GM21529 (cell line): ENCODE measurements at regions not wholly inside any gene's neighbourhood (a gene's known extent, or its start where the extent isn't known, plus 50 kb on each side); places are given as distances from the start of the nearest gene placed in this dataset.

ENCODE experiments used
- ATAC-seq: cut with Tn5 transposase; IDR thresholded peaks from one replicate; pipeline ENCODE4 v1.9.1; 2021; ENCODE audit not compliant: unreplicated experiment

- ATAC-seq, result no peak
Observed at GRCh38 chr6:166052837-166053236, 114.8 kb downstream of the TBXT start.

GRCh38 chr6:166050559-166050958 is 117.1 kb downstream of the TBXT start:
- ATAC-seq, result no peak

- no peak for ATAC-seq
Observed at GRCh38 chr6:166046982-166047381, 120.7 kb downstream of the TBXT start.

- no peak for ATAC-seq
Observed at GRCh38 chr6:166046226-166046625, 121.4 kb downstream of the TBXT start.

- no peak for ATAC-seq
Observed at GRCh38 chr6:166045860-166046200, 121.8 kb downstream of the TBXT start.

- no peak for ATAC-seq
Observed at GRCh38 chr6:166045173-166045859, 122.3 kb downstream of the TBXT start.

- no peak for ATAC-seq
Observed at GRCh38 chr6:166041277-166041676, 126.4 kb downstream of the TBXT start.

- no peak for ATAC-seq
Observed at GRCh38 chr6:166040292-166040691, 127.4 kb downstream of the TBXT start.

- ATAC-seq, result no peak
Observed at GRCh38 chr6:166036316-166037095, 131.1 kb downstream of the TBXT start.

- no peak for ATAC-seq
Observed at GRCh38 chr6:166032366-166033200, 135.1 kb downstream of the TBXT start.

GRCh38 chr6:166031275-166031674 is 136.4 kb downstream of the TBXT start:
- no peak for ATAC-seq

- ATAC-seq, result peak; percentile 63
Observed at GRCh38 chr6:166029506-166029905, 138.1 kb downstream of the TBXT start.

- ATAC-seq, result no peak
Observed at GRCh38 chr6:166027761-166028160, 139.9 kb downstream of the TBXT start.

GRCh38 chr6:166026586-166027126 is 141.0 kb downstream of the TBXT start:
- no peak for ATAC-seq

GRCh38 chr6:166025149-166025898 is 142.3 kb downstream of the TBXT start:
- no peak for ATAC-seq

GRCh38 chr6:166024252-166024651 is 143.4 kb downstream of the TBXT start:
- no peak for ATAC-seq

GRCh38 chr6:166023273-166023989 is 144.2 kb downstream of the TBXT start:
- no peak for ATAC-seq

GRCh38 chr6:166021429-166021828 is 146.2 kb downstream of the TBXT start:
- no peak for ATAC-seq

- ATAC-seq, result no peak
Observed at GRCh38 chr6:166019214-166019613, 148.4 kb downstream of the TBXT start.

- ATAC-seq, result no peak
Observed at GRCh38 chr6:166017032-166017635, 150.5 kb downstream of the TBXT start.
